ENCODE measurements at regions not wholly inside any gene's neighbourhood (a gene's known extent, or its start where the extent isn't known, plus 50 kb on each side); places are given as distances from the start of the nearest gene placed in this dataset.

DNA sequence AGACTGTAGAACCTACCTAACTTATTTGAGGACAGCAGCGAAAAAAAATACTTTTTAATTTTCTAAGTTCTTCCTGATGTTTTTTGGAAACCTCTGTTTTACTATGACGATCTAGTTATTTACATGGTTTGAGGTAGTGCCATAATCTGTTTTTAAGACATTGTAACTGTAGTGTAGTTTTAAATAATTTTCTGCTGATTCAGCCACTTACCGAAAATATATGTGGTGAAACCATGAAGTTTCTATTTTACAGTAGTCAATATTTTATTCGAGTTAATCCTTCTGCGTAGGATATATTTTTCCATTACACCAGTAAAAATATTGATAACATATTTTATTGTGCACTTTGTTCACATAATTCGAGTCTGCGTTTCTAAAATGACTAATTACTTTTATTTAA lies 121.7 kb upstream of the RRP15 start:
- DNase-seq = no peak

DNA sequence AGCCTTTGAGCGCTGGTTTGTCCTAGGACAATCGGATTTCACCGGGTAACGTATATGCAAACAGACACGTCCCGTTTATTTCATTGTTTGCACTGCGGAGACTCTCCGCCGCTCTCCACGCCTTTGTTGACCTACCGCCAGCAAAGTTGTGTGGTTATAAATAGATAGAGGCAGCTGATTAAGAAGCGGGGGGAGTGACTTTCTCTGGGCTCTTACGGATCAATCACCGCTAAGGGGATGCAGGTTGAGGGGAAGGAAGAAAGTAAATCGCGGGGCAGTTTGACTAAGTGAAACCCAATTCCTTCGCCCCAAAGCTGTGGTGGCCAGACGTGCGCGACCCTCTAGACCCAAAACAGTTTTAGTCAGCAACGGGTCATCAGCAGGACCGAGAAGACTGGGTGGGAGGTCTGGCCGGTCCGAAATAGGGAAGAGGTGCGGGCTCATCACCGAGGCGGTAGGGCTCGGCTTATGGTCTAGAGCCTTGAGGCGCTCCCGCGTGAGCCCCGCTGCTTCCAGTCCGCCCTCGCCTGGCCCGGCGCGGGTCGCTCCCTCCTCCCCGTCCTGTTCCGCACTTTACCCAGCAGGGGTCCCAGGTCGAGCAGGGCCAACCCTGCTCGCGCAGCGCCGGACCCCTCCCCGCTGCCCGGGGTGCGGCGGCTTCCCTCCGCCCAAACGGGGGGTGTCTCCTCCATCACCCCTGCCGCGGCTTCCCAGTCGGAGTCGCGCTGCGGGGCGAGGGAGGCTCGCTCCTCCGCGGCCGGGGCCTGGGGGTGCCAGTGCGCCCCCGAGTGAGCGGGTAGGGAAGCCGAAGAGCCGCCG lies 120.8 kb upstream of the RRP15 start:
- no peak for DNase-seq

DNA sequence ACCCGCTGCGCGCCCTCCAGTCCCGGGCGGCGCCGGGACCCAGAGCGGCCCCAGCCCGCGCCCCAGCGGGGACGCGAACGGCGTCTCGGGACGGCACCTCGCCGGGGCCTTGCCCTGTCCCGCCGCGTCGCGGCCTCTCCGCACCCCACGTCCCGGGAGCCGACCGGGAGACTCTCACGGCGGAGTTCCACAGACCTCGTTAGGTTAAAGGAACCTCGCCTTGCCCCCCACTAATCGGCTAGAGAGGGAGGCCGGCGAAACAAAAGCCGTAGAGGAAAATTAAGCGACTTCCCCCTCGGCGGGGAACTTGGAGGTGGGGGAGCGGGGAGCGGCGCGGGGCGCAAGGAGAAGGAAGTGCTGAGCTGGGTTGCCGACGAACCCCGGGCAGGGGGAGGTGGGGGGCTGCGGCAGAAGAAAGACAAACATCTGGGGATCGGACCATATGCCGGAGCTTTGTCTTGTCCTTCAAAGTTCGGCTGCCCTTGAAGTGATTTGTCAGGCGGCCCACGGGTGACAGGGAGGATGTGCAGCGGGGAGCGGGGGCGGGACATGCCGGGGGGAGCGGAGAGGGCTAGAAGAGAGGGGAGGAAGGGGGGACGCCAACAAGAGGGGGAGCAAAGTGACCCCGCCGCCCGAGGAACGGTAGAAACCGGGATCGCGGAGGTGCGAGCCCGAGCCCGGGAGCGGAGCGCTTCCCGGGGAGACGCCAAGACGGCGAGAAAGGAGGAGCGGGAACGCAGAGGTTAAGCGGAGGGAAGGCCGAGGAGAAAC lies 120.0 kb upstream of the RRP15 start:
- no peak for DNase-seq

DNA sequence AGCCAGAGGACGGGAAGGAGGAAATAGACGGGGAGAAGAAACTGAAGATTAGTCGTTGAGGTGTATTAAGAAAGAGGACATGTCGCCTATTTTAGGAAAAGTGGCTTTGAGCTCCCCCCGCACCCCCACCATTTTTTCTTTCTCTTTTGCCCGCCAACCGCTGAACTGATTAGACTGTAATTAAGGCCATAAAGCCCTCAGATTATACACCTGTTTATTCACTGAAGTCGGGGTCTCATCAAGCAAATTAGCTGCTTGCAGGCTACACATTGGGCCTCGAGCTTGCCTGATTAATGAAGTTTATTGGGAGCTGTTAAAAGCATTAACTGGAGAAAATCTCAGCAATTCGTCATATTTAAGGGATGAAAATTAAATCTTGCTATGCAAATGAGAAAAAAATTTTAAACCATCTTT lies 119.4 kb upstream of the RRP15 start:
- no peak for DNase-seq

DNA sequence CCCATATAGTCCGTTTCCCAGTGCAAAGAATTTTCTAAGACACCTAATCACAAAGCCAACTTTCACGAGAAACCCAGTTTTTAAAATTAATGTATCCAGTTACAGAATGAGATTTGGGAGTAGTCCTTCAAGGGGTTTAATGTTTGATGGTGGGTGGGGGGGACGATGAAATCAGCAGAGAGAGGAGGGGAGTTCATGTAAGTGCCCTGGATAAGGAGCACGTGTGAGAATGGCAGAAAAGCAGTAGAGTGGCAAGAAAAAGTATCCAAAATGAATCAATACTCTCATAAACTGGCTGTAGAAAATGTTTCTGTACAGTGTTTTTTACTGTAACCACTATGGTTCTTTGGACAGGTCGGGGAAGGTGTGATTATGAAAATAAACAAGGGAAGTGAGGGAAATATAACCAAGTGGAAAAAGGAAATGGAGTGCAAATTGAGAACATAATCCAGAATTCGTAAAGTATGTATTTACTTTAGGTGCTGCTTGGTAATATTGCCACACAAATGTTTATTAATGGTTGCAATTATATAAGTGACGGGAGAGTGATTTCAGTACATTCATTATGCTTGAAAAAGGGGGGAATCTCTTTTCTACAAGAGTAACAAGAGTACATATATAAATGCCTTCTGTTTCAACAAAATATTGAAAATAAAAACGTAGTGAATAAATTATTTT lies 118.7 kb upstream of the RRP15 start:
- DNase-seq = no peak

DNA sequence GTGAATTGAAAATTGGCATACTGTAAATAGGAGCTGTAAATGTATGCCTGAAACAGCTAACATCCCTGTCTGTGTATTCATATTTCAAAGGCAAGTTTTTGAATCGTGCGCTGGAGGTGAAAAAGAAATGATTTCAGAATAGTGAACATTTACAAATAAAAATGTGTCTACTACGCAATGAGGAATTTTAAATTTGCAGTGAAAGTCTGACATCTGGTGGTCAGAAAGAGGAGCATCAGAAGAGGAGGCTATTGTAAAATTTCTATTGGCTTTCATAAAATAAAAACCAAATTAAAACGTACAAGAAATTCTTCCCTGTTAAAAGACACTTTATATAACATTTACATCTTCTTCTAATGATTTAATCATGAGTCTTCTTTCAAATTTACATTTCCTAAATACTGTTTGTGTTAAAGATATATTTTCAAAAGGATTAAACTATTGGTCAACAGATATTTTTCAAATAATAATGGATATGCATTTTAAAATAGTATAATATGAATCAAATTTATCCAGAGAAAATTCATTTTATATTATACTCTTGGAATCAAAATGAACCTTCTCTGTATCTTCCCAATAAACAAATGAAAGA lies 113.7 kb upstream of the RRP15 start:
- DNase-seq = peak; percentile 9

DNA sequence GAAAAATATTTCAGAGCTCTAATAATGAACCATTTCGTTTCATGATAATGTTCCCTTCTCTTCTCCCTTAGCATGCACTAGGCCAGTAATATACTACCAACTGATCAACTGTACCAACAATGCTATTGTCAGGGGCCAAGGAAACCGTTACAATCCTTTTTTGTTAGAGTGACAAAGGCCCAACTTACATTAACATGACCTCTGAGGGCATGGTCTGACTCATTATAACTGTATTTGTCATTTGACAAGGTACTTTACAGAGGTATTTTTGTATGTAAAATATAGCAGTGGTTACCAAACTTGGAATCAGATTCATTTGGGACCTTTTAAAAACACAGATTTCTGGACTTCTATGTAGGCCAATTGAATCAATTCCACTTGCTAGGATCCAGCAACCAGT lies 102.6 kb upstream of the RRP15 start:
- no peak for DNase-seq

DNA sequence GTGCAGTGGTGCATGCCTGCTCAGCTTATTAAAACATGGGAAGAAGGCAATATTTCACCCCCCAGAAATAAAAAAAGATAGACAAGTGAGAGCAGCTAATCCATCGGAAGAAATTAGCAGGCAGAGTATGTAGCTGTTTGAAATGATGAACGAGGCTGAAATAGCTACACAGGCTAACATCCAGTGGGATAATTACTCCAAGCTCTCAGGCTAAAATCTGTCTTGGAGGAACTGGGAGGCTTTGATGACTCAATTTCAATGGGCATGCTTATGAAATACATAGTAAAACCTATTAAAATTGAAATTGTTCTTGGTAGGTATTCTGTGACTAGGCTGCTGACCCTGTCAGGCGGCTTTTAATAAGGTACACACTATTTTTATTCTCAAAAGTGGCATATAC lies 84.1 kb upstream of the RRP15 start:
- no peak for DNase-seq

DNA sequence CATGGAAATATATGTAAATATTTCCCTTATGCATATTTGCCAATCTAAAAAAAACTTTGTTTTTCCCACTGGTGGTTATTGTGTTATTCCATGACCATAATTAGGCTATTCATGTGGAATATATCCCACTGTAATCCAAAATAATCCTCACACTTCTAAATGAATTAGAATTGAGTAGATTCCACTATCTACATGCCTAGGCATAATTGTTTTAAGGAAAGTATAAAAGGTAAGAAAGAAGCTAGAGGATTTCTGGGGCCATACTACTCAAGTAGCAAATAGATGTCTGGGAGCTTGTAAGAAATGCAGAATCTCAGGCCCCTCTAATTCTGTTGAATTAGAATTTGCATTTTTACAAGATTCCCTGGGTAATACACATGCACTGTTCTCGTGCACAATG lies 83.5 kb upstream of the RRP15 start:
- DNase-seq = no peak

DNA sequence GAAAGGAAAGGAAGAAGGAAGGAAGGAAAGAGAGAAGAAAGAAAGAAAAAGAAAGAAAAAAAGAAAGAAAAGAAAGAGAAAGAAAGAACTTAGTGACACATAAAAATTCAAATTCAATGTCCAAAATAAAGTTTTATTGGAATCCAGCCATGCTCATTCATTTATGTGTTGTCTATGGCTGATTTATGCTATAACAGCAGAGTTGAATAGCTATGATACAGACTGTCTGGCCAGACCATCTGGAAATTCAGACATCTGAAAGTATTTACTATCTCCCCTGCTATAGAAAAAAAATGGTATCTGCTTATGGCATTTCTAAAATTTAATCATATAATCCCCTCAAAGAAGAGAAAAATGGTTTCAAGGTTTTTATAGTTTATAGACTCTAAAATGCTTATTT lies 79.4 kb upstream of the RRP15 start:
- DNase-seq = no peak

DNA sequence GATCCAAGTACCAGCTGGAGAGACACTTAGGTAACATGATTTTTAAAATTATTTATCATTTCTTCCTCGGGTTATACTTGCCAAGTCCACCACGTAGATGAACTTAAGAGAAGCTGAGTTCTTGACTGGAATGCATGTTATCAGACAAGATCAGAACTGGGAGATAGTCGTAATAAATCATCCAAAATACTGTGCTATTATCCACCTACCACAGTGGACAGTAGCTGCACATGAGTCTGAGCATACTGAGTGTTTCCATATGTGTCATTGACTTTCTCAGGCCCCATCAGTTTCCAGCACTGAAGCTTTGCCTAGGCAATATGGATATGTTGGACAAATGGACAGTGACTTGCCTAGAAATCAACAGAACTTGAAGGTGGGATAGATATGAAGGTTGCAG lies 77.9 kb upstream of the RRP15 start:
- no peak for DNase-seq

DNA sequence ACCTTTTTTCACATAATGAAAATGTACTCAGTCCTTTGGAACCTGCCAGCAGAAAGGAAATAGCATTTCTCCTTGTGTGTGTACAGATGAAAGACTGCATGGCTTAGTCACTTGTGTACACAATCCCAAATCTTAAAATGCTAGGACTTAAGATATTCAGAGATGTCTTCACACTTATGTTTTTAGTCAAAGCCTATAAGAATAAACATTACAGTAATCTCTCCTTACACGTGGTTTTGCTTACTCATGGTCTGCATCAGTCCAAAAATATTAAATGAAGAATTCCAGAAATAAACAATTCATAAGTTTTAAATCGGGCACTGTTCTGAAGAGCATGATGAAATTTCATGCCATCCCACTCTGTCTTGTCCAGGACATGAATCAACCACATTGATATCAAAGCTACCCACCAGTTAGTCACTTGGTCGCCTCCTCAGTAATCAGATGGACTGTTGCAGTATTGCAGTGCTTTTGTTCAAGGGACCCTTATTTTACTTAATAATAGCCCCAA lies 75.7 kb upstream of the RRP15 start:
- DNase-seq = peak; percentile 55

DNA sequence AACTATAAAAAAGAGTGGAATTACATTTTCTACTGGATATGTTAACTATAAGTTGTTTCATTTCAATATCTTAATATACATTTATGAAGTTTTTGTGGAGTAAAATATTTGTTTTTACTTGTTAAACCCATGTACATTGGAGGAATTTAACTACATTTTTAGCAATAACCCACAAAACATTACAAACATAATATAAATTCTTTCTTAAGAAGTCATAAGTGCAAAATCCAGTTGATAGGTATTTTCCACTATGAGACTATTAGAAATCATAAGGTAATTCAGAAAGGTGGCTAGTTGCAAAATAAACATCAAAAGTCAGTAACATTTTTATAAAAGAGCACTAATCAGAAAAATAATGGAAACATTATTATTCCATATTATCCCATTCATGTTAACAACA lies 73.9 kb upstream of the RRP15 start:
- DNase-seq = no peak

DNA sequence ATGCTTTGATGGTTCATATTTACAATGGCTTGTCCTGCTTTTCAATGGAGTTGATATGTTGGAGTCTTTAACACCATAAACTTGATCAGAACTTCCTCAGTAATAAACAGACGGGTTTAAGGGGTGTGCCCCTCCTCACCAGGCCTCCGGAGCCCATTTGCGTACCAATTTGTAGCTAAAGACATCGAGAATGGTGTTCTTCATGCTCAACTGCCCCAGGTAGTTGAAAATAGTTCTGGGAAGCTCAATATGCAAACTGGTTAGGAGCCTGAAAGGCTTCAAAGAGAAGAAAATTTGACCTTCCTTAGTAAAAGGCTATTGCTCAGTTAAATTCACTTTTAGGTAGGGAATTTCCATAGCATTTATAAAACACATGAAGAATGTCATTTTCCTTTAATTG lies 68.1 kb upstream of the RRP15 start:
- no peak for DNase-seq

DNA sequence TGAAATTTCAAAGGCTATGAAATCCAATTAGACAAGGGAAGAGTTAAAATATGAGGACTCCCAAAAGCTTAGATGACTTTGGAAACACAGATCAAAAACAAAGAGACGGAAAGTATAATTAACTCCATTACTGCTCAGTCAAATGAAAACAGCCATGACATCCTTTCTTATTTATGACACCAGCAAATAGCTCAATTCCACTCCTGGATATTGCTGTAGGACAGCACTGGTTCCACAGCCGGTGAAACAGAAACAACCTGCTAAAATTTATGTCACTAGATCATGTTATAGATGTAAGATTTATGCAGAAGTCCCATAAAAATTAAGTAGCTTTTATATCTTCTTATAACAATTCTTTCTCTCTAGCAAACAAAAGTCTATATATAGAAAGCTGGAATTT lies 65.6 kb upstream of the RRP15 start:
- DNase-seq = no peak

DNA sequence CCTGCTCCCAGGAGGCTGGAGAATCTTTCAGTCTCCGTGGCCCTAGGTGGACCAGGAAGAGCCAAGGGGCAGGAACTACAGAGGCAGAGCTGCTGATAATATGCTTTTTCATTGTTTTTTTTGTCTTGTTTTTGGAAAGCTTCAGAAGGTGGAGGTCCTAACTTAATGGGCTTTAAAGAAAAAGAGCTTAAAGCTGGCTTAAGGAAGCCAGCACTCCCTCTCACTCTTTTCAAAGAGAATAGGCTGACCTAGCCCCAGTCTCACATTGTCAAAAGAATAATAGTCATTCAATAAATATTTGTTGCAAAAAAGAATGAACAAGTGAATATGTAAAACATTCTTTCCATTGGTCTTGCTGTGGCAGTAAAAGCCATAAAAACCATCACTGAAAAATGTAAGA lies 61.0 kb upstream of the RRP15 start:
- no peak for DNase-seq

DNA sequence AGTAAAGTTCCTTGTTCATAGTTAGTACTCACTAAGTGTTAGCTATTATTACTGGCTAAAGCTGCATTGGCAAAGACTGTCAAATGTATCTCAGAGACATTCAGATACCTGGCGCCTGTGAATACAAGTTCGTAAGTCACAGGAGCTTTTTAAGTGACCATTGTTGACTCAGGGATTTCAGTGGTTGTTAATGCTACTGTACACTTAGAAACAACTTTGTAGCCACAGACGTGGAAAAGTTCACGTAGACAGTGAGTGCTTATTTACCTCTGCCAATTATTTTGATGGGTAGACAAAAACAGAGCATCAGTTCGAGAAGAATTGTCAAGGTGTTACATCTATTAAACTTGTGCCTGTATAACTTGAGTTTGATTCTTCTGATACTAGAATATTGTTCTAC lies 59.1 kb upstream of the RRP15 start:
- DNase-seq = no peak

Data from amniotic stem cell (primary cell).